ENCODE measurements at regions not wholly inside any gene's neighbourhood (a gene's known extent, or its start where the extent isn't known, plus 50 kb on each side); places are given as distances from the start of the nearest gene placed in this dataset.
"Not testable (repeated sequence)": the region's sequence is repeated elsewhere in the genome, so short reads cannot be mapped to it uniquely, and the experiment has no call there.

DNA sequence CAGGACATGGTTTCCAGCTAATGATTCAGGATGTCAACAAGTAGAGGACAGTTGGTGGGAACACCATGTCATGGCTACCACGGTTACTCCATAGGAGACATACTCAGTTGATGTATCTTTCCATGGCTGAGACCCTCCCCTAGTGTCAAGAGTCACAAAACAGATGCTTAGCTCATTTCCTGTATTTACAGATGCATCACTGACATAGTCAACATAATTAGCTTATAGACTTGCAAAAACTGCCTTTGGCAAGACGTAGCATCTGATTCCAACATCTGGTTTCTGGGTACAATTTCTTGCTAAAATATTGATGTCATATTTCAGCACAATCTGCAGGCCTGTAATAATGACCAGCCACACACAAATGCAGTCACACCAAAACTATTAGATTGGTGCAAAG, 550.3 kb downstream of the FAM181B start:
- DNase-seq (no peak), ATAC-seq (replicated peaks) (no peak)
- Mint-ChIP-seq H3K27me3 (no peaks in the 10 kb centered on the region), H3K4me3 (no peak overlapping the region), H3K36me3 (no peaks in the 10 kb centered on the region), H3K9me3 (peaks cover 0 to 2% of the 10 kb centered on the region in 2 donors), H3K4me1 (no peaks in the 10 kb centered on the region), H3K27ac (no peak overlapping the region)

DNA sequence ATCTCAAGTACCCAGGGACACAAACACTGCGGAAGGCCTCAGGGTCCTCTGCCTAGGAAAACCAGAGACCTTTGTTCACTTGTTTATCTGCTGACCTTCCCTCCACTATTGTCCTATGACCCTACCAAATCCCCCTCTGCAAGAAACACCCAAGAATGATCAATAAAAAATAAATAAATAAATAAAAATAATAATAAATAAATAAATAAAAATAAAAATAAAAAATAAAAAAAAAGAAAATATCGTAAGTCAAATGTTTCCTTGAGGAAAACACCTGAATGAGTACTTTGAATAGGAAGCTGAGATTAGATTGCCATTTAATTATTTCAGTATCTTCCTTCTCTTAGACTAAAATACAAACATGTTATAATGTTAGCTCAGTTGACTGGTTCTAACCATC, 551.0 kb downstream of the FAM181B start:
- not testable (repeated sequence) for ATAC-seq (replicated peaks); H3K27ac Mint-ChIP-seq; H3K4me3 Mint-ChIP-seq; DNase-seq; H3K9me3 Mint-ChIP-seq; H3K36me3 Mint-ChIP-seq; H3K27me3 Mint-ChIP-seq; H3K4me1 Mint-ChIP-seq

GRCh38 chr11:82181796-82182195, 551.9 kb downstream of the FAM181B start:
- not testable (repeated sequence) for H3K9me3 Mint-ChIP-seq, H3K27ac Mint-ChIP-seq, H3K36me3 Mint-ChIP-seq

DNA sequence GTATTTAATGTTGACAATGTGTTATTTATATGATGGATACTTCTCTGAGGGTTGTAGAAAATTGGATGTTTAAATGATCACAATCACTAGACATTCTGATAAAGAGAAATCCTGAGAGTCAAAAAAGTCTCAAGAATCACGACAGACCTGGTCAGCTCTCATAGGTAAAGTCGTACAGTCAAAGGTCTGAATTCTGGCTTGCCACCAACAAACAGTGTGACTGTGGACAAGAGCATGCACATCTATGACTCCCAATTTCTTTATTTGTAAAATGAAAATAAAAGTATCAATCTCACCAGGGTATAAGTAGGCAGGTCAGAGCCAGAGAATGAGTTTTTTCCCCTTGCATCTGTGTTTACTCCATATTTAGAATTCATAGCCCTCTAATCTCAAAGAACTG, 556.7 kb downstream of the FAM181B start:
- H3K4me1 Mint-ChIP-seq: no peaks in the 10 kb centered on the region
- ATAC-seq (replicated peaks): no peak
- H3K27ac Mint-ChIP-seq: no peak overlapping the region
- no peak overlapping the region for H3K4me3 Mint-ChIP-seq
- H3K27me3 Mint-ChIP-seq: no peaks in the 10 kb centered on the region
- no peaks in the 10 kb centered on the region for H3K36me3 Mint-ChIP-seq
- peaks cover 0 to 2% of the 10 kb centered on the region in 2 donors for H3K9me3 Mint-ChIP-seq
- DNase-seq: no peak

More at GRCh38 chr11:82181796-82182195, 551.9 kb downstream of the FAM181B start:
- H3K4me3 Mint-ChIP-seq; H3K4me1 Mint-ChIP-seq; H3K27me3 Mint-ChIP-seq; DNase-seq; ATAC-seq (replicated peaks): not testable (repeated sequence)

GRCh38 chr11:82176365-82176764, 557.3 kb downstream of the FAM181B start:
- Mint-ChIP-seq H3K27ac (no peak overlapping the region), H3K4me1 (no peaks in the 10 kb centered on the region), H3K36me3 (no peaks in the 10 kb centered on the region), H3K9me3 (peaks cover 0 to 2% of the 10 kb centered on the region in 2 donors), H3K27me3 (no peaks in the 10 kb centered on the region), H3K4me3 (no peak overlapping the region)
- ATAC-seq (replicated peaks): no peak
- no peak for DNase-seq

- H3K27me3 Mint-ChIP-seq: no peaks in the 10 kb centered on the region
- DNase-seq (no peak), ATAC-seq (replicated peaks) (no peak)
- no peak overlapping the region for H3K4me3 Mint-ChIP-seq
- H3K4me1 Mint-ChIP-seq: no peaks in the 10 kb centered on the region
- peaks cover 0 to 2% of the 10 kb centered on the region in 2 donors for H3K9me3 Mint-ChIP-seq
- no peaks in the 10 kb centered on the region for H3K36me3 Mint-ChIP-seq
- no peak overlapping the region for H3K27ac Mint-ChIP-seq
Observed at GRCh38 chr11:82174610-82175009, 559.1 kb downstream of the FAM181B start.

- no peak overlapping the region for H3K4me3 Mint-ChIP-seq
- no peak for ATAC-seq (replicated peaks)
- H3K9me3 Mint-ChIP-seq: no peaks in the 10 kb centered on the region
- H3K27me3 Mint-ChIP-seq: no peaks in the 10 kb centered on the region
- no peak for DNase-seq
- H3K36me3 Mint-ChIP-seq: no peaks in the 10 kb centered on the region
- no peaks in the 10 kb centered on the region for H3K4me1 Mint-ChIP-seq
- no peak overlapping the region for H3K27ac Mint-ChIP-seq
Observed at GRCh38 chr11:82146789-82147188, 586.9 kb downstream of the FAM181B start.

- ATAC-seq (replicated peaks): no peak
- Mint-ChIP-seq H3K4me3 (no peak overlapping the region), H3K36me3 (no peaks in the 10 kb centered on the region), H3K4me1 (no peaks in the 10 kb centered on the region), H3K27ac (no peak overlapping the region), H3K27me3 (no peaks in the 10 kb centered on the region), H3K9me3 (peaks cover 0 to 1% of the 10 kb centered on the region in 2 donors)
- DNase-seq: no peak
Observed at GRCh38 chr11:82118946-82119345, 614.7 kb downstream of the FAM181B start.

GRCh38 chr11:82117362-82117761, 616.3 kb downstream of the FAM181B start:
- no peaks in the 10 kb centered on the region for H3K4me1 Mint-ChIP-seq
- no peaks in the 10 kb centered on the region for H3K36me3 Mint-ChIP-seq
- H3K27me3 Mint-ChIP-seq: no peaks in the 10 kb centered on the region
- ATAC-seq (replicated peaks) (no peak), DNase-seq (no peak)
- peaks cover 0 to 1% of the 10 kb centered on the region in 2 donors for H3K9me3 Mint-ChIP-seq
- no peak overlapping the region for H3K27ac Mint-ChIP-seq
- no peak overlapping the region for H3K4me3 Mint-ChIP-seq

GRCh38 chr11:82105331-82105998, 628.2 kb downstream of the FAM181B start:
- Mint-ChIP-seq H3K4me1 (no peaks in the 10 kb centered on the region), H3K9me3 (no peaks in the 10 kb centered on the region), H3K27me3 (no peaks in the 10 kb centered on the region), H3K36me3 (no peaks in the 10 kb centered on the region), H3K4me3 (no peak overlapping the region), H3K27ac (no peak overlapping the region)
- DNase-seq: no peak
- no peak for ATAC-seq (replicated peaks)

GRCh38 chr11:82092904-82093303, 640.8 kb downstream of the FAM181B start:
- Mint-ChIP-seq H3K27ac (no peak overlapping the region), H3K9me3 (no peaks in the 10 kb centered on the region), H3K4me3 (no peak overlapping the region), H3K4me1 (no peaks in the 10 kb centered on the region), H3K27me3 (no peaks in the 10 kb centered on the region), H3K36me3 (no peaks in the 10 kb centered on the region)
- DNase-seq (no peak), ATAC-seq (replicated peaks) (no peak)

DNA sequence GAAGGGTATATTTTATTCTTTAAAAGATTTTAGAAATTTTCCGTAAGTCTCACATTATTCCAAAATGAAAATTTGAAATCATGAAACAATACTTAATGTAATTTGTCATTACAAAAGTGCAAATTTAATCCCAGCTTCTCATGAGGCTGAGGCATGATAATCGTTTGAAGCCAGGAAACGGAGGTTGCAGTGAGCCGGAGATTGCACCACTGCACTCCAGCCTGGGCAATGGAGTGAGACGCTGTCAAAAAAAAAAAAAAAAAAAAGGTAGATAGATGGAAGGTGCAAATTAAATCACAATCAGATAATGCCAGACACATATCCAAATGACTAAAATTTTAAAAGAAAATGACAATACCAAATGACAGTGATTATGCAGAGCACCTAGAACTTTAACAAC, 644.2 kb downstream of the FAM181B start:
- Mint-ChIP-seq H3K27me3 (no peaks in the 10 kb centered on the region), H3K36me3 (no peaks in the 10 kb centered on the region), H3K4me3 (no peak overlapping the region), H3K9me3 (no peaks in the 10 kb centered on the region), H3K4me1 (no peaks in the 10 kb centered on the region), H3K27ac (no peak overlapping the region)
- ATAC-seq (replicated peaks) (no peak), DNase-seq (no peak)

DNA sequence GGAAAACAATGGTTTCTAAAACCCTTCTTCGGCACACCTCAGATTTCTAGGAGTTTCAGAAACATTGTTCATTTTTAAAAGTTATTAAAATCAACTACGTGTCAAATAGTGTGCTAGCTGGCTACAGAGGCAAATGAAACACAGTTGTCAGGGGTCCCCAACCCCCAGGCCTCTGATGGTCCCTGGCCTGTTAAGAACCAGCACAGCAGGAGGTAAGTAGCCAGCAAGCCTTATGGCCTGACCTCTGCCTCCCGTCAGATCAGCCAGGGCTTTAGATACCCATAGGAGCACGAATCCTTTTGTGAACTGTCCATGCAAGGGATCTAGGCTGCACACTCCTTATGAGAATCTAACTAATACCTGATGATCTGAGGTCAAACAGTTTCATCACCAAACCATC, 648.2 kb downstream of the FAM181B start:
- Mint-ChIP-seq H3K27ac (no peak overlapping the region), H3K4me1 (no peaks in the 10 kb centered on the region), H3K36me3 (no peaks in the 10 kb centered on the region), H3K9me3 (no peaks in the 10 kb centered on the region), H3K27me3 (no peaks in the 10 kb centered on the region), H3K4me3 (no peak overlapping the region)
- DNase-seq (no peak), ATAC-seq (replicated peaks) (no peak)

DNA sequence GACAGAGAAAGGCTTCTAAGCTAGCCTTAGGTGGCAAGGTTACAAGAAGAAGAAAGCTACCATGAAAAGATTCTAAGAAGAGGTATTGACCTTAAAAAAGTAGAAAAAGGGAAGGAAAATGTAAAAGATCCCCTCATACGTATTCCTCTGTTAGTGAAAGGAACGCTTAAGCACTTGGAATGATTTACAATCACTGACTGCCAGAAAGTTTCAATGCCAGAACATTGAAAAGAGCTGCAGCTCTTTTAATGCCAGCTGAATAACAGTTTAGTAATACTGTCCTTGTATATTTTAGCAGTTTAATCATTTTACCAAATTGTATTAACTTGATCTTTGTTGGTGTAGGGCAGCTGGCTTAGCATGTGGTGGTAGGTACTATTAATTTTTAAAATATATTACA, 650.7 kb downstream of the FAM181B start:
- Mint-ChIP-seq H3K36me3 (no peaks in the 10 kb centered on the region), H3K9me3 (no peaks in the 10 kb centered on the region), H3K4me1 (no peaks in the 10 kb centered on the region), H3K4me3 (no peak overlapping the region), H3K27ac (no peak overlapping the region), H3K27me3 (no peaks in the 10 kb centered on the region)
- DNase-seq: no peak
- ATAC-seq (replicated peaks): no peak

GRCh38 chr11:82080160-82080559, 653.5 kb downstream of the FAM181B start:
- Mint-ChIP-seq H3K4me1 (no peaks in the 10 kb centered on the region), H3K27me3 (no peaks in the 10 kb centered on the region), H3K27ac (no peak overlapping the region), H3K36me3 (no peaks in the 10 kb centered on the region), H3K4me3 (no peak overlapping the region), H3K9me3 (no peaks in the 10 kb centered on the region)
- no peak for DNase-seq
- no peak for ATAC-seq (replicated peaks)

DNA sequence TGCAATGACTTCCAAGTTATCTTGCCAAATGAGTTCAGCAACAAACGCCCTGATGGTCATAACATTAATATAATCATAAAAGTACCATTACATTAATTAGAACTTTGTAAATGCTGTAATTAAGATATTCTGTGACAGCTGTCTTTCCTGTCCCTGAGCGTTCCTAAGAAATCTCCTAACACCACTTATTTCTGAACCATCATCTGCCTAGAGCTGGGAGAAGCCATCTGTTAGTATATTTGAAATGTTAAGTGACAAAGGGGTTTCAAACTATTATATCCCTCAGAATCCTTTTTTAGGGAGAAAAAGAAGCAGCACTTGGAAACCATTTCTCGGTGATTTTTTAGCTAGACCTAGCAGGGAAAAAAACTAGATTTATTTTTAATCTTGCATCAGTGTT, 657.5 kb downstream of the FAM181B start:
- Mint-ChIP-seq H3K27ac (no peak overlapping the region), H3K27me3 (no peaks in the 10 kb centered on the region), H3K9me3 (no peaks in the 10 kb centered on the region), H3K4me1 (no peaks in the 10 kb centered on the region), H3K36me3 (no peaks in the 10 kb centered on the region), H3K4me3 (no peak overlapping the region)
- ATAC-seq (replicated peaks) (no peak), DNase-seq (no peak)

All from stimulated activated naive B cell treated with anti-CD40 and anti-IgM and Interleukin-4, amounts not matched to agents 10 μg/mL and 1 μg/mL and 100 μg/mL, for 72 hours (primary cell).